GM21576 (cell line): ENCODE measurements at regions not wholly inside any gene's neighbourhood (a gene's known extent, or its start where the extent isn't known, plus 50 kb on each side); places are given as distances from the start of the nearest gene placed in this dataset.

Source experiments
- ATAC-seq: cut with Tn5 transposase; IDR thresholded peaks from one replicate; pipeline ENCODE4 v1.9.1; 2021; ENCODE audit warnings: mild to moderate bottlenecking, moderate library complexity; ENCODE audit not compliant: unreplicated experiment

DNA sequence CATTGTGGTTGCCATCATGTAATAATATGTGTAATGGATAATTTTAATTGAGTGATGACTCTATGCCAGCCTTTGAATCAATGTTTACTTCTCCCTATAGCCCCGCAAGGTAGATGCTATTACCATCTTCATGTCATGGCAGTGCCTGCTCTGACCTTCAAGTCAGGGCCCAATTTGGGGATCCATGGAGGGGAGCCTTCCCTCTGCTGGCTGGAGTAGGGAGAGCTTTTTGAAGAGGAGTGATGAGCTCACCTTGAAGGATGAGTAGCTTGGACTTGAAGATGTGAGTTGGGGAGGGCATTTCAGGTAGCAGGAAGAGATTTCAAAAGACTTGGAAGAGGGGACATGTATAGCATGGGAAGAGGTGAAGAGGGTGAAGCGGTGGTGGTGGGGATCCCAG lies 189.2 kb downstream of the FOXD2 start:
- no peak for ATAC-seq

DNA sequence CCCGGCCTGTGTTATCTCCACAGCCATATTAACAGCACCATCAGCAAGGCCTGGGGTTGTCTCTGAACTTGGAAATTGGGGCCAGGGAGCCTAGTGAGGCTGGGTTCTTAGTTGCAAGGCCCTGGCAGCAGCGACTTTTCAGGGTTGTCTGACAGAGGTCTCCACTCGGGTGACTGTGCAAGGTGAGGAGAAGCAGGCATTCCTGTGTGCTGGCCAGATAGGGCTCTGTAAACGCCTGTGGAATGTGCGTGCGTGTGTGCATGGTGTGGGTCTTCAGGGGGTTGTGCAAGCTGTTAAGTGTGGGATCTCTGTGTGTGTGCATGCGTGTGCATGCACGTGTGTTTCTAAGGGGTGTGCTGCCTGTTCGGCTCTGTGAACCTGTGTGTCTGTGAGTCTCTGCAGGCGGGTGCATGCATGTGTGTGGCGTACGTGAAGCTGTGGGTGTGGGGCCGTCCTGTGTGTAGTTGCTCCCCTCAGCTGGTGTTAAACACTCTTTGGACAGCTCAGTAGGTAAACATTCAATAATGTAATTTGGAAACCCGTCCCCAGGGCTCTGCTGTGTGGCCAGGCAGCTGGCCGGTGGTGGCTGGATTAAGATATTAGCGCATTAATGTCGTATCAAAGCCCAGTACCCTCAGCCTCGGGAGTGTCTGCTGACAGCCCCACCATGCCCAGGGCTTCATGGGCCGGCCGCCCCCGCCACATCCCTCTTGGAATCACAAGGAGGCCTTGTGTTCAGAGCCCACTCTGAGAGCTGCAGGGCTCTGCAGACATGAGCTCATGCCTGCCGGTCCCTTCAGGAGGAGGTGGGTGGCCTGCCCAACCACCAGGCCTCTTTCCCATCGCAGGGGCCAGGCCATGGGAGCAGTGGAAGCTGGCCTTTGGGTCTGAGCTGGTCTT lies 189.9 kb downstream of the FOXD2 start:
- no peak for ATAC-seq

- ATAC-seq, result no peak
These were observed 191.4 kb downstream of the FOXD2 start for GRCh38 chr1:47629201-47629600.

DNA sequence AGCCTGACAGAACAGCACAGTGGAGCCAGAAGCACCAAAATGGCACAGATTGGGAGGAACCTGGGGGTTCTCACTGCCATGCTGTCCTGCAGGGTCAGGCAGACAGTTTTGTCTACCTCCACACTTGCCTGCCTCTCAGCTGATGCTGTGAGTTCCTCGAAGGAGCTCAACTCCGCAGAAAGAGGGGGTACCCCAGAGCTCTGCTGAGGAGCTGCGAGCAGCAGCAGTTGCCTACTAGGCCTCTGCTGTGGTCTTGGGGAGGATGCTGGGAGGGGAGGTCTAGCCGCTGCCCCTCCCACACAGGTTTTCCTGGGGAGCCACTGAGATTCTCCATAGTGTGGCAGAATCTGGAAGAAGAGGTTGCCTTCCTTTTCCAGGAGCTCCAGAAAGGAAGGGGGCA lies 192.5 kb downstream of the FOXD2 start:
- ATAC-seq, result no peak

- ATAC-seq, result no peak
These were observed 193.7 kb downstream of the FOXD2 start for GRCh38 chr1:47631411-47631995.

DNA sequence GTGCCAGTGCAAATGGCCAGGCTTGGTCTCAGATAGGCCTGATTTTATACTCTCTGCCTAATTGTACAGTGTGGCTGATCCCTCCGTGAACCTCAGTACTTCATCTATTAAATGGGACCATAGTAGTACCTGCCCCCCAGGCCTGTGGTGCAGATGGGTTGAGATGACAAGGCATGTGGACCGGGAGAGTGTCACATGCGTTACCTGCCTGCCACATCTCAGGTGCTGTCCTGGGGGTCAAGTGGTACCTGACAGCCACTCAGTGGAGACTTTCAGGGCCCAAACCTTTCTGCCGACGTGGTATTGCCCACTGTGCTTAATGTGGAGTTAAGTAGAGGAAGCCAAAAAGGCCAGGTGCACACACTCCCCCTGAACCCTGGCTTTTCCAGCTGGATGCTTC lies 197.3 kb downstream of the FOXD2 start:
- ATAC-seq, result no peak

DNA sequence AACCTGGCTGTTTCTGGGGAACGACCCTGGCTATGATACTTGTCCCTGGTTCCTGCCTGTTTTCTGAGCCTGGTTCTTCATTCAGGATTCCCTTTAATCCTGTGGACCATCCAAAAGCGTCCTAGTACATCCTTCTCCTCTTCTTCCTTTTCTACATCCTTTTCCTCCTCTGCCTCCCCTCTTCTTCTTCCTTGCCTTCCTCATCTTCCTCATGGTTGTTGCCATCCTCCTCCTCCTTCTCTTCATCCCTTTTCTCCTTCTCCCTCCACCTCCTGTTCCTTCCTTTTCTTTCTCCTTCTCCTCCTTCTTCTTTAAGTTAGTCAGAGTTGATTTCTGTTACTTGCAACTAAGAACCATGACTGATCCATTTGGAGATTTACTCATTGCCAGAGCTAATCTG lies 197.8 kb downstream of the FOXD2 start:
- no peak for ATAC-seq

DNA sequence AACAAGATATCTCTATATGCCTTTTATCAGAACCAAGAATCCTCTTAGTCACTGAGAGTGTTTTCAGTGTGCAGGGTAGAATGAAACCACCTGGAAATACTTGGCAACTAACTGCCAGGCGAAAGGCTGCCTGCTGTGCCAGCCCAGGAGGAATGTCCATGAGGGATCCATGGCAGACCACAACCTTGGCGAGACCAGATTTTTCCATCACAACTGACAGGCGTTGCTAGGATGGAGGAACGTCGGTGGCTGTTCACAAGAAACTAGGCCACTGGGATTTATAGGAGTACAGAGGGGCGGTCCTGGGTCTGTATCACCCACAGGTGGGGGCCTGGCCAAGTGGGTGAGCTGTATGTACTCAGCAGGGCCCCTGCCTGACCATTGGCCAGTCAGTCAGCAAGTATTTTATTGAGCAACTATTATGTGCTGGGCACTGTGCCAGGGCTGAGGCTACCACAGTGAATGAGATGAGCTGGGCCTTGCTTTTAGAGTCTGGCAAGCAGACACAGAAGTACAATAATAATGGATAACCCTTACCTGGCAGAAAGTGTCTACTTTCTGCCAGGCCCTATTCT lies 199.4 kb downstream of the FOXD2 start:
- no peak for ATAC-seq

DNA sequence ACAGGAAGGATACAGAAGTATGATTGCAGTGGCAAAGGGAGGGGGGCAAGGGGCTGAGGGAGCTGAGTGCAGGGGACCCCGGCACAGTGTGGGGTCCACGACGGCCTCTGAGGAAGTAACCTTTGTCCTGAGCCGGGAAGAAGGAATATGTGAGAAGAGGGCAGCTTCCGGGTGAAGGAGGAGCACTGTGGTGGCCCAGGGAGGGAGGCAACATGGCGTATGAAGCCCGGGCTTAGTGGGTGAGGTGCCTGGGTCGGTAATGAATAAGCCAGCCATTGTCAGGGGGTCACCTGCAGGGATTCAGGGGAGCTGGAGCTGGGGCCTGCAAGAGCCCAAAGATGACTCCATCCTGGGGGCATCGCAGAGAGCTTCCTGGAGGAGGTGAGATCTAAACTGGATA lies 200.4 kb downstream of the FOXD2 start:
- ATAC-seq, result no peak

DNA sequence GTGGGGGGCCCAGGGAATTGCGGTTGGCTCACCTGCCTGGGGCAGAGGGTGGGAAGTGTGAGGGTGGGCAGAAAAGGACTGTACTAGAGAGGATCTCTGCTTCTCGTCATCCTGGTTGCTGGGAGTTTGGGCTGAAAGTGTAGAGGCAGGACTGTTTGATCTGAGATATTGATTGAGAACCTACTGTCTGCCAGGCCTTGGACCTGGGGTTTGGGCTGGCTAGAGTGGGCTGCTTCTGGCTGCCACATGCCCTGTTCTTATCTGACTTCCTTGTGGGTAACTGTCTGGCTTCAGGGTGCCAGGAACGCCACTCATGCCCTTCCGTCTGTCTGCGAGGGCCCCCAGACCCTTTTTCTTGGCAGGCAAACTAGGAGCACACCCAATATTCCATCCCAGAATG lies 200.9 kb downstream of the FOXD2 start:
- ATAC-seq, result no peak

GRCh38 chr1:47643306-47644211 lies 205.7 kb downstream of the FOXD2 start:
- no peak for ATAC-seq

- ATAC-seq, result no peak
These were observed 206.3 kb downstream of the FOXD2 start for GRCh38 chr1:47644212-47644573.

DNA sequence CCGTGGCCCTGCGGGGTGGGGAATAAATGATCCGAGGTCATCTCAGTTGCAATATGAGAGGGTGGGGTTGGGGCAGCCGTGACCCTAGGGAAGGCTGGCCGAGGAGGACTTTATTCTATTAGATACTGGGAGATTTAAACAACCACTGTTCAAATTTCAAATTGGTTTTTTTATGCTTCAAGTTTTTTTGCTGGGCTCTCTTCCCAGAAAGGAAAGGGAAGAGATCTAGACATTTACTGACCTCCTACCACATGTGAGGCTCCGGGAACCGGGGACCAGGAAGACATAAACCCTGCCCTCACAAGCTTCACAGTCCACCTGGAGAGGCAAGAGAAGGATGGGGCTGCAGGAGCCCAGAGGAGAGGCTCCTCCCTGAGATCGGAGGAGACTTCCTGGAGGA lies 207.3 kb downstream of the FOXD2 start:
- no peak for ATAC-seq

DNA sequence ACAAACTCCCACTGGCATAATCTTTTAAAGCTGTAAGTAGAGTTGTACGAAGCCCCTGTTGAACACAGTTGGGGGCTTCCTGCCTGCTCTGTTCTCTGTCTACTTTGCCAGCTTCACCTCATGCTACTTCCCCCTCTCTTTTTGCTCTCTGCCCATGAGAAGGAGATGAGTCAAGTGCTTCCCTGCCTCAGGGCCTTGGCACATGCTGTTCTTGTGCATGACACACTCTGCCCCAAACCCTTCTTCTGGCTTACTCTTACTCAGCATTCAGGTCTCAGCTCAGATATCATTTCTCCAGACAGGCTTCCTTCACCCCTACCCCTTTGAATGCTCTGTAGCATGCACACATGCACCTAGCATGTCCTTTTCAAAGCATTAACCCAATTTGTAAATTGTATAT lies 208.8 kb downstream of the FOXD2 start:
- no peak for ATAC-seq

- no peak for ATAC-seq
These were observed 209.5 kb downstream of the FOXD2 start for GRCh38 chr1:47647327-47647845.

DNA sequence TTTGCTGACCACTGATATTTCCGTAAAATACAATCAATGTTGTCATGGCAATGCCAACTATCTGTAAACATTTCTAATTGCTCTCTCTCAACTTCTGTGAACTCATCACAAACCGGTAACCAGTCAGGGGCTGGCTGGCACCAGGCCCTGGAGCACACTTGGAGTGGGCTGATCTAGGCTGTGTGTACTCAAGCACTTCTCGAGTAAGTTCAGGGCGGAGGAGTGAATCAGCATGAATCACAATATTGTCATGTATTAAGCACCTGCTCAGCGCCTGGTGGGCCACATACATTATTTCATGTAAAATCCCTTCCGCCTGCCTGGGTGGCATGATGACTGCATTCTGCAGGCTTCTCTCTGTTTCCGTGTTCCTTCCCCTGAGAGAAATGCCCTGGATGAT lies 212.4 kb downstream of the FOXD2 start:
- no peak for ATAC-seq

GRCh38 chr1:47650611-47651010 lies 212.8 kb downstream of the FOXD2 start:
- no peak for ATAC-seq

- no peak for ATAC-seq
These were observed 213.7 kb downstream of the FOXD2 start for GRCh38 chr1:47651311-47652089.

DNA sequence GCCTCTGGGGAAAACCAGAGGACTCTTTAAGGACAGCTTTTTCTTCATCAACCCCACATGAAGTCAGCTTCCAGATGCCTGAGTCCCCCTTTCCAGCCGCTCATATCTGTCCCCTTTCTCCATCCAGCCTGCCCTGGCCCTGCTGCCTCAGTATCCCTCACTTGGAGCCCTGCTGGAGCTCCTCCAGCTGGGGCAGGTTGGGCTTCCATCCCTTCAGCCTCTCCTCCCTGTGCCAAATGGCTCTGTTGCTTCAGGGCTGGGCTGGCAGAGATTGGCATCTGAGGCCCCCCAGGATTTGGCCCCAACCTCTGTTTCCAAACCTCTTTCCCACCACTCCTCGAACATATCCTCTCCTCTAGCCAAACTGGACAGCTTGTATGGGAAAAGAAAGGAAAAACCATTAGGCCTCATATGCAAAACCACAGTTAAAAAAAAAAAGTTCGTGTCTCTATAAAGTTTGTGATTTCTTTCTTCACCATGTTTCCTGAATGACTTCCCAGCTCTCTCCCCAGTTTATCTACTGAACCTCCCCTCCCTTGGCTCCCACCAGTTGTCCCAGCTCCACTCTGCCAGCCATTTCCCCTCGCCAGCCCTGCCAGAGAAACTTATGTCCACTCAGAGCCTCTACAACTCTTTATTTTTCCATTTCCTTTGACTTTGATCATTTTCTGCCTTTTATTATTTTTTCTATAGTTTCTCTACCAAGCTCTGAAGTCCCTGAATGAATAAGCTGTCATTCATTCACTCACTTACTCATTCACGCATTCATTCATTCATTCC lies 217.9 kb downstream of the FOXD2 start:
- no peak for ATAC-seq
